ENCODE measurements at regions not wholly inside any gene's neighbourhood (a gene's known extent, or its start where the extent isn't known, plus 50 kb on each side); places are given as distances from the start of the nearest gene placed in this dataset.

GRCh38 chr5:35466746-35467145, 150.9 kb upstream of the SPEF2 start:
- H3K27me3 ChIP-seq (replicated peaks in 1 of 7), result no peaks in the 10 kb centered on the region
- no peak overlapping the region for H3K27ac ChIP-seq
- no peaks in the 10 kb centered on the region for H3K36me3 ChIP-seq
- intact Hi-C loops (cut with DNase I; ENCODE audit: low total_unique reads), result no loop called here
- DNase-seq, result no peak
- no peak overlapping the region for H3K4me3 ChIP-seq
- peaks cover 0 to 6% (median 0%) of the 10 kb centered on the region in 8 donors for H3K9me3 ChIP-seq
- no peaks in the 10 kb centered on the region for H3K4me1 ChIP-seq
- WGBS, 5 donors, result 84 to 94% (median 90%) methylated on average over 5 of the region's 5 CpGs
- TF ChIP-seq CTCF (IDR thresholded peaks at IDR 0.05 in 8 of 11, conservative IDR thresholded peaks at IDR 0.05 in 3 of 11), result no peak

DNA sequence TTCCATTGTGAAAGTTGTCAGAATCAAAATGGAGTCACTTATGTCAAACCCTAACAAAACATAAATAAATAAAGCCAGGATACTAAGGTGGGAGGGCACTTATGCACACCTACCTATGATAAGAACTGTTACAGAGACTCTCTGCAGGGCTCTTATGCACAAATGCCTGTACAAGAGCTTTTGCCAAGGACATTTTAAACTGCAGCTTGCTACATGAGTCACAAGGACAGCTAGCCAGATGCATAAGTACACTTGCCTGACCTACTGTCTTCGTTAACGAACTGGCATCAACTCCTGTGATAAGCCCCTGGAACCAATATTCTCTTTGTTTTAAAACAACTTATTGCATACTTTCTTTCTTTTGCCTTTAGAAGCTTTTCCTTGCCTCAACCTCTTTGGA, 152.9 kb upstream of the SPEF2 start:
- WGBS, 5 donors, result 88 to 97% (median 89%) methylated on average over 2 of the region's 2 CpGs
- TF ChIP-seq POLR2AphosphoS5 (IDR thresholded peaks at IDR 0.05), result no peak
- TF ChIP-seq CTCF (IDR thresholded peaks at IDR 0.05 in 8 of 11, conservative IDR thresholded peaks at IDR 0.05 in 3 of 11), result no peak
- TF ChIP-seq POLR2A (IDR thresholded peaks at IDR 0.05), result no peak
- no peaks in the 10 kb centered on the region for H3K4me1 ChIP-seq
- no peak for DNase-seq
- H3K9me3 ChIP-seq, result peaks cover 0 to 6% (median 0%) of the 10 kb centered on the region in 8 donors
- intact Hi-C loops (cut with DNase I; ENCODE audit: low total_unique reads), result no loop called here
- no peaks in the 10 kb centered on the region for H3K27me3 ChIP-seq (replicated peaks in 1 of 7)
- no peaks in the 10 kb centered on the region for H3K36me3 ChIP-seq
- no peak overlapping the region for H3K4me3 ChIP-seq
- no peak overlapping the region for H3K27ac ChIP-seq

DNA sequence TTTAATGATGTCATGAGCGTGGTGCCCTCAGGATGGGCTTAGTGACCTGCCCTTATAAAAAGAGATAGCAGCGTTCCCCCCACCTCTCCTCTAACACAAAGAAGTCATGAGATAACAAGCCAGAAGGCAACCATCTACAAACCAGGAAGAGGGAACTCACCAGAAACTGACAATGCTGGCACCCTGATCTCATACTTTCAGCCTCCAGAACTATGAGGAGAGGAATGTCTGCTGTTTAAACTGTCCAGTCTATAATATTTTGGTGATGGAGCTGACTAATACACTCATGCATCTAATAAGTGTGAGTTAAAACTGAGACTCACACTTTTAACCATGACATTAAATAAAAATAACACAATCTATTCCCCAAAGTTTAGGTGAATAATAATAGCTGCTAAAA, 156.1 kb upstream of the SPEF2 start:
- Histone ChIP-seq H3K4me1 (no peaks in the 10 kb centered on the region), H3K4me3 (no peak overlapping the region), H3K27ac (no peak overlapping the region), H3K9me3 (peaks cover 0 to 11% (median 7%) of the 10 kb centered on the region in 8 donors), H3K36me3 (no peaks in the 10 kb centered on the region), H3K27me3 (replicated peaks in 1 of 7) (no peaks in the 10 kb centered on the region)
- intact Hi-C loops (cut with DNase I; ENCODE audit: low total_unique reads), result no loop called here
- no peak for DNase-seq
- TF ChIP-seq POLR2A (IDR thresholded peaks at IDR 0.05) (no peak), POLR2AphosphoS5 (IDR thresholded peaks at IDR 0.05) (no peak), CTCF (IDR thresholded peaks at IDR 0.05 in 8 of 11, conservative IDR thresholded peaks at IDR 0.05 in 3 of 11) (no peak)
- 72 to 95% (median 75%) methylated on average over 2 of the region's 2 CpGs for WGBS, 5 donors

DNA sequence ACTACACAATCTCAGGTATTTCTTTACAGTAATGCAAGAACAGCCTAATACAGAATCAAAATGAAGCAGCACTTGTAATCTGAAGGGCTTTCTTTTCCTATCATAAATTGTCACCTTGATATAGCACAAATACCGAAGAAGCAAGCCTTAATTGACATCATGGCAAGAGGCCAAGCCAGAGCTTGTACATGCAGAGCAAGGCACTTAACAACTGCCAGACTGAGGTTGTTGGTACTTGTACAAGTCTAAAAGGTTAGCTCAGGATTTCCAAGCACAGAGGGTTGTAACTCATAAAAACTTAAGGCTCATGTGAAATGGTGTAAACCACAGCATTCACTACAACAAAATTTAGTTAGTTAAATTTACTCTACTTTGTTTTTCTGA, 158.8 kb upstream of the SPEF2 start:
- Histone ChIP-seq H3K27ac (no peak overlapping the region), H3K4me3 (no peak overlapping the region), H3K4me1 (no peaks in the 10 kb centered on the region), H3K36me3 (no peaks in the 10 kb centered on the region), H3K27me3 (replicated peaks in 1 of 7) (no peaks in the 10 kb centered on the region), H3K9me3 (peaks cover 0 to 9% (median 6%) of the 10 kb centered on the region in 8 donors)
- TF ChIP-seq POLR2AphosphoS5 (IDR thresholded peaks at IDR 0.05) (no peak), POLR2A (IDR thresholded peaks at IDR 0.05) (no peak), CTCF (IDR thresholded peaks at IDR 0.05 in 8 of 11, conservative IDR thresholded peaks at IDR 0.05 in 3 of 11) (no peak)
- DNase-seq, result no peak
- intact Hi-C loops (cut with DNase I; ENCODE audit: low total_unique reads), result no loop called here
- 9 to 25% (median 12%) methylated on average over 1 of the region's 1 CpG for WGBS, 5 donors

All from spleen (tissue), 11 donors.